ENCODE measurements at regions not wholly inside any gene's neighbourhood (a gene's known extent, or its start where the extent isn't known, plus 50 kb on each side); places are given as distances from the start of the nearest gene placed in this dataset.

DNA sequence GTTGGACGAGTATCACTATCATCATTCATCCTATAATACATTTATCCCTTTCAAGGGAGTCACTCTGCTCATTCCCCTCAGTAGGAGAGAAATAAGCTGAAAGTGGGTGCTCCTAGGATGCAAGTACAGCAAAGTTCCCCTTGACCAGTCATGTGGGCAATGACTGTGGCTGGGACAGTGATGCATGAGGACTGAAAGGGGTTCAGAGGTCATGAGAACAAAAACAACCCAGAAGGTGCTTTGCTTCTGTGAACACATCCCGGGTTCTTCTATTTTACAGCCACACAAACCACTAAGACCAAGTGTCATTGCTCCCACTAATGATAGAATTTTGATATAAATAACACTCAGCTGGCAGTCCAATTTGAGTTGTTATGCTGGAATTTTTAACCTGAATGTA lies 177.8 kb upstream of the ADCY2 start:
- TF ChIP-seq, protein P1, sequence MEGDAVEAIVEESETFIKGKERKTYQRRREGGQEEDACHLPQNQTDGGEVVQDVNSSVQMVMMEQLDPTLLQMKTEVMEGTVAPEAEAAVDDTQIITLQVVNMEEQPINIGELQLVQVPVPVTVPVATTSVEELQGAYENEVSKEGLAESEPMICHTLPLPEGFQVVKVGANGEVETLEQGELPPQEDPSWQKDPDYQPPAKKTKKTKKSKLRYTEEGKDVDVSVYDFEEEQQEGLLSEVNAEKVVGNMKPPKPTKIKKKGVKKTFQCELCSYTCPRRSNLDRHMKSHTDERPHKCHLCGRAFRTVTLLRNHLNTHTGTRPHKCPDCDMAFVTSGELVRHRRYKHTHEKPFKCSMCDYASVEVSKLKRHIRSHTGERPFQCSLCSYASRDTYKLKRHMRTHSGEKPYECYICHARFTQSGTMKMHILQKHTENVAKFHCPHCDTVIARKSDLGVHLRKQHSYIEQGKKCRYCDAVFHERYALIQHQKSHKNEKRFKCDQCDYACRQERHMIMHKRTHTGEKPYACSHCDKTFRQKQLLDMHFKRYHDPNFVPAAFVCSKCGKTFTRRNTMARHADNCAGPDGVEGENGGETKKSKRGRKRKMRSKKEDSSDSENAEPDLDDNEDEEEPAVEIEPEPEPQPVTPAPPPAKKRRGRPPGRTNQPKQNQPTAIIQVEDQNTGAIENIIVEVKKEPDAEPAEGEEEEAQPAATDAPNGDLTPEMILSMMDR (IDR thresholded peaks at IDR 0.05) = no peak
- DNase-seq (ENCODE audit: low spot score) = no peak
- H3K4me3 ChIP-seq = no peak overlapping the region
- H3K9me3 ChIP-seq = no peaks in the 10 kb centered on the region
- no peaks in the 10 kb centered on the region for H3K36me3 ChIP-seq
- H3K4me1 ChIP-seq = no peaks in the 10 kb centered on the region
- H3K27me3 ChIP-seq = no peaks in the 10 kb centered on the region
- H3K27ac ChIP-seq = no peak overlapping the region

DNA sequence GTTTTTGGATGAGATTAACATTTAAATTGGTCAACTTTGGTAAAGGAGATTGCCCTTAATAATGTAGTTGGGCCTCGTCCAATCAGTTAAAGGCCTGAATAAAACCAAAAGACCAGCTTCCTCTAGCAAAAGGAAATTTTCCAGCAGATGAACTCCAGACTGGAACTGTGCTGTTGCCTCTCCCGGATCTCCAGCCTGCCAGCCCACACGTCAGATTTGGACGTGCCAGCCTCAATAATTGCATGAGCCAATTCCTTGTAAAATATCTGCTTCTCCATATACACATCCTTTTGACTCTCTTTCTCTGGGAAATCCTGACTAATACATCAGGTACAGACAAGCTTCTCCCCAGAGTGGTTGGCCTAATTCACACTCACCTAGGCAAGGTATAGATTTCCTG lies 175.8 kb upstream of the ADCY2 start:
- H3K9me3 ChIP-seq = no peaks in the 10 kb centered on the region

DNA sequence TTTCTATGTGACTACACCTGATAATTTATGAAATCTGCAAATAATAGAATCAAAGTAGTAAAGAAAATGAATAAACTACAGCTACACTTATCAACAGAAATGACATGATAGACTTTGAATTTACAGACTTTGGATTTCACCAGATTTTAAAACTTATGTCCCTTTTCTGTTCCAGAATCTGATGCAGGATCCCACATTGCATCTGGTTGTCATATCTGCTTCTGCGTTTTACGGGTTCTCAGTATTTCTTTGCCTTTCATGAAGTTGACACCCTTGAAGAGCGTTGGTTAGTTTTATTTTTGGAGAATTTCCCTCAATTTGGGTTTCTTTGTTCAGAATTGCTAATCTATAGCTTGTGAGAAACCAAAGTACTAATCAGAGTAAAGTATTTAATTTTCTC lies 174.9 kb upstream of the ADCY2 start:
- no peaks in the 10 kb centered on the region for H3K27me3 ChIP-seq
- TF ChIP-seq, protein P1 (IDR thresholded peaks at IDR 0.05) = no peak
- DNase-seq (ENCODE audit: low spot score) = no peak
- H3K4me3 ChIP-seq = no peak overlapping the region
- H3K27ac ChIP-seq = no peak overlapping the region
- H3K36me3 ChIP-seq = no peaks in the 10 kb centered on the region
- H3K4me1 ChIP-seq = no peaks in the 10 kb centered on the region
- no peaks in the 10 kb centered on the region for H3K9me3 ChIP-seq

More for the DNA sequence above, 175.8 kb upstream of the ADCY2 start:
- Histone ChIP-seq H3K4me3 (no peak overlapping the region), H3K27me3 (no peaks in the 10 kb centered on the region), H3K4me1 (no peaks in the 10 kb centered on the region), H3K36me3 (no peaks in the 10 kb centered on the region), H3K27ac (no peak overlapping the region)
- no peak for DNase-seq (ENCODE audit: low spot score)
- TF ChIP-seq, protein P1 (IDR thresholded peaks at IDR 0.05) = no peak

DNA sequence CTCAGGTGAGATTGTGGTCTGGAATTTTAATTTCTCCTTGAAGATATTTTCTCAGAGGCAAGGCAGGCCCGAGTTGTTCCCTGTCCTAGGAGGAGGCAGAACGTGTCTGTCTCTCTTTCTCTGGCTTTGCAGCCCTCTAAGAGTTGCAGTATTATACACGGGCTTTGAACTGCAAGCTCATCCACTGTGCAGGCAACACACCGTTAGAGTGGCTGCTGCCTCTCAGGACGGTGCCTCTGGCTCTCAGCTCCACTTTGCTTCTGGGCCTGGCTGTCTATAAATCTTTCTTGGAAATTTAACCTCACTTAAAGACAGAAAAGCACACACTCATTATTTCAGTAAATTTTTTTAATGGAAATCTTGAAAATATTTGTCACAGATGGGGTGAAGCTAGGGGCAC lies 170.1 kb upstream of the ADCY2 start:
- no peak for DNase-seq (ENCODE audit: low spot score)
- no peaks in the 10 kb centered on the region for H3K4me1 ChIP-seq
- no peaks in the 10 kb centered on the region for H3K36me3 ChIP-seq
- TF ChIP-seq, protein P1 (IDR thresholded peaks at IDR 0.05) = no peak
- H3K27me3 ChIP-seq = no peaks in the 10 kb centered on the region
- H3K27ac ChIP-seq = no peak overlapping the region
- H3K9me3 ChIP-seq = no peaks in the 10 kb centered on the region
- H3K4me3 ChIP-seq = no peak overlapping the region

DNA sequence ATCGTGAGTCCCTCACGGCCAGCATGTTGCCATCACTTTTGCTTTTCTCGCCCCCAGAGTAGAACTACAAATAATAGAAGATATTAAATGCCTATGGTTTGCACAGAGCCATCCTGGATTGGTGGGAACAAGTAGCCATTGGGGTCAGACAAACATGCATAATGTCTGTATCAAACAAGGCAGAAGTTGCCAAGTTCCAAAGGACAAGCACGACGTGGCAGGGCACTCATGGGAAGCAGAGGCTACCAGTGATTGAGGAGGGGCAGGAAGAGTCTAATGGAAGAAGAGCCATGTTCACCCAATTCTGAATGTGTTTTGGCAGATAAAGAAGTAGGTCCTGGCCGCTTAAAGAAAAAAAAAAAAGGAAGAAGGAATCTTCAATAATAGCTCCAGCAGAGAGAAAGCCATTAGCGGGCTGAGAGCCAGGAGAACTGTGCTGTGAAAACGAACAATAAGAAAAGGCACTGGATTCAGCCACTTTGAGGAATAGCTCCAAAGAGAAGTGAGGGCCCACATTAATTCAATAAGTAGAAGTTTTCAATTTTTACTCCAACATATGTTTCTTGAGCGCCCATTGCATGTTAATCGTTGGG lies 153.7 kb upstream of the ADCY2 start:
- Histone ChIP-seq H3K27me3 (no peaks in the 10 kb centered on the region), H3K9me3 (no peaks in the 10 kb centered on the region), H3K4me3 (no peak overlapping the region), H3K27ac (no peak overlapping the region), H3K4me1 (no peaks in the 10 kb centered on the region), H3K36me3 (no peaks in the 10 kb centered on the region)
- TF ChIP-seq, protein P1 (IDR thresholded peaks at IDR 0.05) = no peak
- DNase-seq (ENCODE audit: low spot score) = no peak

DNA sequence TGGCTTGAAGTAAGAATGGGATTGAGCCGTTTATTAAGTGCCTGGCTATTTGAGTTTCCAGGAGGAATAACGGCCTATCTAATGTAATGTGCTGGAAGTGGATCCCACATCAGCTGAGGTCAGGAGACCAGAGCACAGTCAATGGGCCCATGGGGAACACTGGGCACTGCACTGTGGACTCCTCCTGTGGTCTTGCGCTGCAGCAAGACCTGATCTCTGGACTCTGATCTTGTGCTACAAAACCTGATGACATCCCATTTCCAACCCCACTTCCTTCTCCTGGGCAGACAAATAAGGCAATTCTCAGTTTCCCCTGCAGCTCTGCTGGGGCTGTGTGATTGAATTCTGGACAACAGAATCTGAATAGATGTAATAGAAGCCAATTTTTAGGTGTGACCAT lies 151.7 kb upstream of the ADCY2 start:
- H3K36me3 ChIP-seq = no peaks in the 10 kb centered on the region
- H3K4me1 ChIP-seq = no peaks in the 10 kb centered on the region
- DNase-seq (ENCODE audit: low spot score) = no peak
- H3K4me3 ChIP-seq = no peak overlapping the region
- TF ChIP-seq, protein P1 (IDR thresholded peaks at IDR 0.05) = no peak
- H3K27me3 ChIP-seq = no peaks in the 10 kb centered on the region
- H3K9me3 ChIP-seq = no peaks in the 10 kb centered on the region
- H3K27ac ChIP-seq = no peak overlapping the region

Measured in right atrium auricular region (tissue), 2 donors.